HG02798 (cell line): ENCODE measurements at regions not wholly inside any gene's neighbourhood (a gene's known extent, or its start where the extent isn't known, plus 50 kb on each side); places are given as distances from the start of the nearest gene placed in this dataset.

Source experiments
- ATAC-seq: cut with Tn5 transposase; IDR thresholded peaks from one replicate; pipeline ENCODE4 v1.9.1; 2021; ENCODE audit warnings: mild to moderate bottlenecking; ENCODE audit not compliant: unreplicated experiment, poor library complexity

- no peak for ATAC-seq
These were observed 57.0 kb upstream of the MAGEB16 start for GRCh38 chrX:35741142-35741541.

DNA sequence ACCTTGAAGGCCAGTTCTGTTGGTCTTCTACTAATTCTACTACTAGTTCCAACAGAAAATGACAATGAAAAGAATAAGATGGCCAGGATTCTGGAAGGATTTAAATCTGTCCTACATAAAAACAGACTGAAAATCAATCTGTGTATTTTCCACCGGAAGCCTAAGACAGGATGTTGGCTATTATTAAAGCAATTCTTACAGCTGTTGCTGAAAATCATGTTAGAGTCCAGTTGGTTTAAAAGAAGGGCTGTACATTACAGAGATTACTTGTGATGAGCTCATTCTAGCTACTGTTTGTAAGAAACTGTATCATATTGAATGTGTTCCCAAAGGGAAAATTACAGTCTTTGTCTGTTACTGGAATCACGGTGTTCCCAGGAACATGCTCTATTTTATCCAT is 54.8 kb upstream of the MAGEB16 start:
- ATAC-seq = no peak
